DMS114 treated with DMSO at 0.1 percent for 48 hours (cell line): ENCODE measurements at regions not wholly inside any gene's neighbourhood (a gene's known extent, or its start where the extent isn't known, plus 50 kb on each side); places are given as distances from the start of the nearest gene placed in this dataset.
"Not testable (repeated sequence)": the region's sequence is repeated elsewhere in the genome, so short reads cannot be mapped to it uniquely, and the experiment has no call there.

Source experiments
- DNase-seq: peaks from one replicate; lab custom pipeline; 2025; ENCODE audit not compliant: unreplicated experiment; lab: John Stamatoyannopoulos, UW

DNA sequence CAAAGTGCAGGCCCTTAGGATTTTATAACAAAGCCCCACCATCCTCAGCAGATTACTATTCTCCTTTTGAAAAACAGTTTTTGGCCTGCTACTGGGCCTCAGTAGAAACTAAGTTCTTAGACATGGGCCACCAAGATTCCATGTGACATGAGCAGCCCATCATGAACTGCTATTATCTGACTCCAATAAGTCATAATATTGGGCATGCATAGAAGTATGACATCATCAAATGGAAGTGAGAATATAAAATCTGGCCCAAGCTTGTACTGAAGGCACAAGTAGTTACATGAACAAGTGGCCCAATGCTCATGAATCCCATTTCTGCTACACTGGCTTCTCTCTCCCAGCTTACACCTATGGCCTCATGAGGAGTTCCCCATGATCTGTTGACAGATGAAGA lies 404.8 kb downstream of the EPHA5 start:
- no peak for DNase-seq

DNA sequence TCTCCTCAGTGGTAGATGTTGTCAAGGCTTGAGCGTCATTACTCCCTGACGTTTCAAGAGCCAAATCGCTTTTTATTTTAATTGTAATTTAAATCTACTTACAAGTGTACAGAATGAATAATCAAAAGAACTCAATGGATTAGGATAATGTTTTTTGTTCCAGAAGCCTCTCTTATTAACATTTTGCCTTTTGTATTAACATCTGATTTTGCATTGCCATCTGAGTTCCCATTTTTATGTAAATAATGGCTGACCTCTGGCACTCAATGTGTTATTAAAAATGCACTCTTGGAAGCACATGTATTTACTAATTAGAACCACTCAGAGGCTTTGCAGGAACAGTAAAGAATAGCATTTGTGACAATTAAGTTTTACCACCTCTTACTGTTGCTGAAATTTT lies 411.0 kb downstream of the EPHA5 start:
- no peak for DNase-seq

DNA sequence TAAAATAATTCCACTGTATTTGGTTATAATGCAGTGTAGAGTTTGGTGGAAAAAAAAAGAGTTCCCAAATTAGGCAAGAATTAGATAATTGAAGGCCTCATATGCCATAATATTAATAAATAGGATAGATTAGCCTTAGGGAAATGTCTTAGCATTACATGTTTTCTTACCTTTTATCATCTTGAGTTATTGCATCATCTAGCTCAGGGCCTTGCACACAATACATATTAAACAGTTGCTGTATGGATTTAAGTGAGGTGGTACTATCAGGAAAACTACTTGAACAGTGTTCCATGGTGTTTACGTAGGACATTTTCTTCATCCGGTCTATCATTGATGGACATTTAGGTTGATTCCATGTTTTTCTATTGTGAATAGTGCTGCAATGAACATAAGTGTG lies 419.4 kb downstream of the EPHA5 start:
- no peak for DNase-seq

DNA sequence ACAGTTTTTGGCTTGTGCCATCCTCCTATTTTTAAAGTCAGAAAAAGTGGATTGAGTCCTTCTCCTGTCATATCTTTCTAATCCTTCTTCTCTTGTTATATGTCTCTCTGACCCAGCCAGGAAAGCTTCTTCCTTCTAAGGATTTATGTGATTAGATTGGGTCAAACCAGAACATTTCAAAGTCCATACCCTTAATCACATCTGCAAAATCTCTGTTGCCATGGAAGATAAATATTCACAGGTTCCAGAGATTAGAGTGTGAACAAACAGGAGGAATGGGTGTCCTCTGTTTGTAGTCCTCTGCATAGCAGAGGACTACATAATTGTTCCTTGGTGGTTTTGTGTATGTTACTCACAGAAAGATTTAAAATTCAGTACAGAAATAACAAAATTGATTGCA lies 421.2 kb downstream of the EPHA5 start:
- DNase-seq: no peak

DNA sequence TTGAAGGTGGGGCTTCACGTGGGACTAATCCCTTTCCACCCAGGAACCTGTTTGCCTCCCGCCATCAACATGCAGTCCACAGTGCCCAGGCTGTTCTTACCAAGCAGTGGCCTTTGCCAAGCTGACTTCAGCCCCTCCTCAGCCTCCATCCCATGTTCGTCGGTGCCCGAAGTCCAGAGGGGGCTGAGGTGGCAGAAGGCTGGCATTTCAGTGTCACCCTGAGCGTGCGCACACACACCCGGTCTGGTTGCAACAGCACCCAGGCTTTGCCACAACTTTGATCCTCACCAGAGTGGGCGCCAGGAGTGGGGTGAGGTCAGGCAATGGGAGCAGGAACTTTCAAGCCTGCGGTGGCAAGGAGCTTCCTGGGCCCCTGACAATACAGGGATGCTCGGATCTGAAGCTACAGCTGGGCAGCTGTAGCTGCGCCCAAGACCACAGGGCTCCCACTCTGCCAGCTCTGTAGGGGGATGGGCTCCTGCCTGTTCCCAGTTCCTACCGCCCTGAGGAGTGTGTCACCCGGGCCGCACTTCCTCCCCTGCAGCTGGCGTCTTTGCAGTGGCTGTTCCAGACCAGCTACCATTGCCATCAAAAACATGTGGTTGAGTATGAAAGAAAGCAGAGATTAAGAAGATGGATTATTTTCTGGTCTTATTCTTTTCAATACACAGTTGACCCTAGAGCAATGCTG lies 428.0 kb downstream of the EPHA5 start:
- no peak for DNase-seq

GRCh38 chr4:65241257-65241997 lies 428.9 kb downstream of the EPHA5 start:
- DNase-seq: no peak

GRCh38 chr4:65234061-65234460 lies 436.2 kb downstream of the EPHA5 start:
- DNase-seq: no peak

GRCh38 chr4:65227628-65228027 lies 442.7 kb downstream of the EPHA5 start:
- DNase-seq: no peak

GRCh38 chr4:65223601-65224000 lies 446.7 kb downstream of the EPHA5 start:
- no peak for DNase-seq

- DNase-seq: not testable (repeated sequence)
These were observed 447.2 kb downstream of the EPHA5 start for GRCh38 chr4:65223074-65223473.

DNA sequence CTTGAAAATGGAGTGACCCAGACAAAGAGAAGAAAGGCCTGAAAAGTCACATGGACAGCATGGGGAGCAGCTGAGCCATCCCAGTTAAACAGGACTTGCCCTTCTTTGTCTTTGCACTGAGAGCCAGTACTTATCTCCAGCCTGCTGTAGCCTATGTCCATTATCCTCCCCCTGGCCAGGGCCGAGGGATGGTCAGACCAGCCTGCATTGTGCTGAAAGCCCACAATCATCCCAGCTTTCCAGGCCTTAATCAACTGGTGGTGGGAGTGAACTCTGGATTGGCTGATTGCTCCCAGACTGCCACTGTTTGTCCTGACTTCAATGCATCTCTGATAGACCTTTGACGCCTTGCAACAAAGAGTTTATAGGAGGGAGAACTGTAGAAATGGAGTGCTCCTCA lies 453.1 kb downstream of the EPHA5 start:
- no peak for DNase-seq

DNA sequence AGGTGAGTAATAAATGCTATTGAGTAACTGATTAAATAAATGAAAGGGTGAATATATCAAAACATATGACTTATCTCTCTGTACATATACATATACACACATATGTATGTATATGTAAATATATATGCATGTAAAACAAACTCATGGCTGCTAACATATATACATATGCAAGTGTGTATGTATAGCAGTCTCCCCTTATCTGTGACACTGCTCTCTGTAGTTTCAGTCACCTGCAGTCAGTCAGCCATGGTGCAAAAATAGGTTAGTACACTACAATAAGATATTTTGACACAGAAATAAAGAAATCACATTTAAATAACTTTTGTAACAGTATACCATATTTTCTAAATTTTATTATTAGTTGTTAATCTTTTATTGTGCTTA lies 467.4 kb downstream of the EPHA5 start:
- DNase-seq: no peak

DNA sequence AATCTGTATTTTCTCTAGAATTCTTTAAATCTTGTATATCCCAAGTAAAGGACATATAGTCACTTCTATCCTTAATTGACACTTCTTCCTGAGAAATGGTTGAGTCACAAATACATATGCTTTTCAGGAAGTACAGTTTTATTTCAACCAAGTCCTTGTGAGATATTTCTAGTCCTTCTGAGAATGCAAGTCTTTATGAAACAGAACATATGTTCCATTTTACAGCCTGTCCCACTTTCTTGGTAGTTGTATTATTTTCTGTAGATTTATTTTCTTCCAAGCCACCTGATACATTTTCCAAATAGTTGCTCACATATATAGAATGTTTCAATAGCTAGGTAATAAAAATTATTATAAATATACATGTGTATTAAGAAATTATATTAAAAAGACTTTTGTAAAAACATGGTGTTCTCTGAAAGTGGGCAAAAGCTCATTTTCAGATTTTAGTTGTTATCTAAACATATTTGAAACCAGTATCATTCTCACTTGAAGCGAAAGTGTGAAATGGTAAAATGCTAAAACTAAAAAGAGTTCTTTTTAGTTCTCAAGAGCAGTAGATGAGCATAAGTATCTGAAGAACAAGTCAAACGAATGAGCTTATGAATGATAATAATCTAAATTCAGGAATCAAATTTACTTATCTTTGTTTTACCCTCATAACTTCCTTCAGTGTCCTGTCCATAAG lies 468.0 kb downstream of the EPHA5 start:
- DNase-seq: no peak

DNA sequence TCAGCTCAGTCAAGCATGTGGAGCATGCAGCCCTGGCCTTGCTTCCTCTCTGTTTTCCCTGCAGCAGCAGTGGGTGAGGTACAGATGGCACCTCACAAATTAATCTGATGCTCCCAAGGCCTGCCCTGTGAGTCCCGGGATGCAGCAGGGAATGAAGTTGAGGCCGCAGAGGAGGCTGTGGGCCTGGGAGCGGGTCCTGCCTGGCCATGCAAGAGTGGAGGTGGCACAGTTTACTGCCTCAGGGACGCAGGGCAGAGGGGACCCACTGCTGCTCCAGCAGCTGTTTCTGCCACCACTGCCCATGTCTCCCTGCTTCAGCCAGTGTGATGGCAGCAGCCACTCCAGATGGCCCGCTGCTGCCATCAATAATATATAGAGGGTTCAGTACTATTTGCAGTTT lies 474.6 kb downstream of the EPHA5 start:
- DNase-seq: no peak

DNA sequence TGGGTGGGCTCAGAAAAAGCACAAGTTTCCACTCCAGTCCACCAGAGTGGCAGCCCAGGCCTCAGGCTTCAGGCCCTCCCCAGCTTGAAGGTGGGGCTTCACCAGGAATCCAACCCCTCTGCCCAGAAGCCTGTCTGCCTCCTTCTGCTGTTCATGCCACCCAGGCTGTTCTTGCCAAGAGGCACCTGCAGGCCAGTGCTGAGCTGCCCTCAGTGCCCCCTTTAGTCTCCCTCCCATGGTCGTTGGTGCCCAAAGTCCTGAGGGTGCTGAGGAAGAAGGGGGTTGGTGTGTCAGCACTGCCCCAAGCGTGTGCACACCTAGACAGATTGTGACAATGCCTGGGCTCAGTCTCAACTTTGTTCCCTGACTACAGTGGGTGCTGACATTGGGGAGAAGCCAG lies 475.3 kb downstream of the EPHA5 start:
- no peak for DNase-seq

- no peak for DNase-seq
These were observed 476.3 kb downstream of the EPHA5 start for GRCh38 chr4:65193985-65194384.

GRCh38 chr4:65190780-65191179 lies 479.5 kb downstream of the EPHA5 start:
- DNase-seq: no peak

DNA sequence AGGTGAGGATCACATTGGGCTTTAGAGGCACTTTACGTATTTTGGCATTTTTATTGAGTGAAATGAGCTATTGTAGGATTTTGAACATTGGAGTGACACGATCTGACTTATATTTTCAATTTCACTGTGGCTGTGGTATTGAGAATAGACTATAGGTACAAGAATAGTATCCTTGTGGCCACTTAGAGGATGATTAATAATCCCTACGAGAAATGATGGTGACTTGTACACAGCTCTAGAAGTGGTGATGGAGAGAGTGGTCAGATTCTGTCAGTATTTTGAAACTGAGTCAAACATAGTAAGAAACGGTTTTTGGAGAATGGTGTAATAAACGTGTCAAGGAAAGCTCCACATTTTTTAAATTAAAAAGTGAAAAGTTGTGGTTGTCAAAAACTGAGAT lies 494.7 kb downstream of the EPHA5 start:
- DNase-seq: no peak

- no peak for DNase-seq
These were observed 499.3 kb downstream of the EPHA5 start for GRCh38 chr4:65170768-65171514.

DNA sequence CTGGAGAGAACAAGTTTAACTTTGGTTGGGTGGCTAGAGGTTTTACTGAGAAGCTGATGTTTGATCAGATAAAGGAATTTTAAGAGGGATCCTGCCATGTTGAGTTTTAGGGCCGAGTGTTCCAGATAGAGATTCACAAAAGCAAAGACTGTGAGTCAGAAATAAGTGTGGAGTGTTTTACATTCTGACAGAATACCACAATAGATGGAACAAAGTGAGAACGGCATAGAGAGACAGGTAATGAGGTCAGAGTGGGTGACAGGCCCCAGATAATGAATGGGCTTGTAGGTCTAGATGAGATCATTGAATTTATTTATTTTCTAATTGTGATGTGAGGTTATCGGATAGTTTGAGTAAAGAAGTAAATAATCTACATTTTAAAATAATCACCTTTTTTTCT lies 502.6 kb downstream of the EPHA5 start:
- no peak for DNase-seq

DNA sequence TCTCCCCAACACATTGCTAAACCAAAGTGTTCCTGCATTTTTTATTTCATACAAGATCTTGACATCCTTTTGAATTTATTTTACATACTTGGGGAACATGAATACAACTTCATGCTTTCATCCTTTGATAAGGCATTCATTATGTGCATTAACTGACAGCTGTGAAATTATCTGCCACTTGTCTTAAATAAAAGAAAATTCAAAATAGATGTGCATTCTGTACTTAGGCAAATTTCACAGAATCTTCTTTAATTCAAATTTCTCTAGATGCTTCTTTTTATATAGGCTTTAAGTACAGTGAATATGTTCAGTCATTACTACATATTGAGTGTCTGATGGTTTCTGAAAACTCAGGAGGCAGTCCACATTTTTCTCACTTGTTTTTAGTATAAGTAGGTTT lies 518.1 kb downstream of the EPHA5 start:
- no peak for DNase-seq

DNA sequence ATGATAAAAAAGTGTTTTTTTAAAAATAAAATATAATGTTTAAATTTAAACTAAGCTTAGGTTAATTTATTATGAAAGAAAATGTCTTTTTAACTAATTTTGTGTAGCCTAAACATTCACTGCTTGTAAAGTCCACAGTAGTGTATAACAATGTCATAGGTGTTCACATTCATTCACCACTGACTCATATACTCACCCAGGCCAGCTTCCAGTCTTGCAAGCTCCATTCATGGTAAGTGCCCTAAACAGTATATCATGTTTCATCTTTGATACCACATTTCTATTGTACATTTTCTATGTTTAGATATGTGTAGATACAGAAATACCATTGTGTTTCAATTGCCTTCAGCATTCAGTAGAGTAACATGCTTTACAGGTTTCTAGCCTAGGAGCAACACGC lies 530.3 kb downstream of the EPHA5 start:
- no peak for DNase-seq
